ENCODE measurements at regions not wholly inside any gene's neighbourhood (a gene's known extent, or its start where the extent isn't known, plus 50 kb on each side); places are given as distances from the start of the nearest gene placed in this dataset.

- TF ChIP-seq CTCF (conservative IDR thresholded peaks at IDR 0.05) (no peak), ZFX (IDR thresholded peaks at IDR 0.05) (no peak)
These were observed 62.0 kb upstream of the CLNK start for GRCh38 chr4:10746371-10747171.
